ENCODE measurements at regions not wholly inside any gene's neighbourhood (a gene's known extent, or its start where the extent isn't known, plus 50 kb on each side); places are given as distances from the start of the nearest gene placed in this dataset.

DNA sequence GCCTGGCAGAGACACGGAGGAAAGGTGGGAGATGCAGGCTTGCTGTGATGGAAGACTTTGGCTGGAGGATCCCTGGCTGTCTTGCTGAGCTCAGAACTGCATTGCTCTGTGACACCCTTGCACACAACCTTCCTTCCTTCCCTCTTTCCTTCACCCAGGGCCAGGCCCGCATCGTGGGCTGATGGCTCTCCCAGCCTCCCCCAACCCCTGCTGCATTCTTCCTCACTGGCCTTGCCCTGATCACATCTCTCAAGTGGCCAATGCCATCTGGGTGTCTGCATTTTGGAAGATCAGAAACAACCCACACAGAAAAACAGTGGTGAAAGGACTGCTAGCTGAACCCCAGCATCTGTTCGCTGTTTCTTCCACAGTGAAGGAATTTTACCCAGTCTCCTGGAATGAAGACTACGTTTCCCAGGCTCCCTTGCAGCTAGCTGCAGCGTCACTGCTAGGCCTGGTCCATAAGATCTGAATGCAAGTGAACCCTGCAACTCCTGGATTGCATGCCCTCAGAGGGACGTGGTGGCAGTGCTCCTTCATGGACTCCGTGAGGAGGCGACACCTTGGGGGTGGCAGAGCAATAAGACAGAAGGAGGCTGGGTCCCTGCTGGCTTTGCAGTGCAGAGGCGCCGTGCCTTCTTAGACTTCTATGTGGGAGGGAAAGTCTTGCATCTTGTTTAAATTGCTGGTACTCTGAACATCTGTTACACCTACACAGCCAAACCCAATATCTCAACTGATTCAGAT is 78.9 kb upstream of the YWHAQ start:
- TF ChIP-seq, protein P1, sequence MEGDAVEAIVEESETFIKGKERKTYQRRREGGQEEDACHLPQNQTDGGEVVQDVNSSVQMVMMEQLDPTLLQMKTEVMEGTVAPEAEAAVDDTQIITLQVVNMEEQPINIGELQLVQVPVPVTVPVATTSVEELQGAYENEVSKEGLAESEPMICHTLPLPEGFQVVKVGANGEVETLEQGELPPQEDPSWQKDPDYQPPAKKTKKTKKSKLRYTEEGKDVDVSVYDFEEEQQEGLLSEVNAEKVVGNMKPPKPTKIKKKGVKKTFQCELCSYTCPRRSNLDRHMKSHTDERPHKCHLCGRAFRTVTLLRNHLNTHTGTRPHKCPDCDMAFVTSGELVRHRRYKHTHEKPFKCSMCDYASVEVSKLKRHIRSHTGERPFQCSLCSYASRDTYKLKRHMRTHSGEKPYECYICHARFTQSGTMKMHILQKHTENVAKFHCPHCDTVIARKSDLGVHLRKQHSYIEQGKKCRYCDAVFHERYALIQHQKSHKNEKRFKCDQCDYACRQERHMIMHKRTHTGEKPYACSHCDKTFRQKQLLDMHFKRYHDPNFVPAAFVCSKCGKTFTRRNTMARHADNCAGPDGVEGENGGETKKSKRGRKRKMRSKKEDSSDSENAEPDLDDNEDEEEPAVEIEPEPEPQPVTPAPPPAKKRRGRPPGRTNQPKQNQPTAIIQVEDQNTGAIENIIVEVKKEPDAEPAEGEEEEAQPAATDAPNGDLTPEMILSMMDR (IDR thresholded peaks at IDR 0.05; ENCODE audit: borderline replicate concordance, extremely low read depth, low read length, poor library complexity, severe bottlenecking): no peak
- TF ChIP-seq EZH2 (IDR thresholded peaks at IDR 0.05; ENCODE audit: borderline replicate concordance, low read depth, low read length, severe bottlenecking): no peak
